Left ventricle myocardium inferior (tissue), 1 donor: ENCODE measurements at regions not wholly inside any gene's neighbourhood (a gene's known extent, or its start where the extent isn't known, plus 50 kb on each side); places are given as distances from the start of the nearest gene placed in this dataset.

ENCODE experiments used
- DNase-seq: peaks from one replicate; pipeline ENCODE4 v3.0.0-alpha.2; 2020
- H3K27ac ChIP-seq: fragments of 200-600 bp; replicated peaks from 2 replicates; pipeline ENCODE4 v1.8.0; 2021
- H3K27me3 ChIP-seq: fragments of 200-600 bp; 2 replicates; pipeline ENCODE4 v1.8.0; 2021; ENCODE audit warnings: low read depth
- H3K36me3 ChIP-seq: fragments of 200-600 bp; 2 replicates; pipeline ENCODE4 v1.8.0; 2021
- H3K4me1 ChIP-seq: fragments of 200-600 bp; 2 replicates; pipeline ENCODE4 v1.8.0; 2021
- H3K4me3 ChIP-seq: fragments of 200-600 bp; 2 replicates; pipeline ENCODE4 v1.8.0; 2021; ENCODE audit warnings: mild to moderate bottlenecking, moderate library complexity
- H3K9me3 ChIP-seq: fragments of 200-600 bp; replicated peaks from 2 replicates; pipeline ENCODE4 v1.8.0; 2021
- CTCF ChIP-seq: fragments of 200-600 bp; IDR thresholded peaks from 2 replicates; pipeline ENCODE4 v1.8.0; 2021; ENCODE audit warnings: antibody characterized with exemption, mild to moderate bottlenecking, borderline replicate concordance
- intact Hi-C: fragments of 100-400 bp; cut with micrococcal nuclease; formaldehyde crosslinking; loops from one replicate; pipeline ENCODE4 v1.11.0; 2022
- donor health status: DM: no; HTN: yes; CAD: no; lungs with severe emphysema.

GRCh38 chr1:65505547-65506300 is 85.3 kb downstream of the LEPR start:
- Histone ChIP-seq H3K36me3 (no peaks in the 10 kb centered on the region), H3K27me3 (no peaks in the 10 kb centered on the region), H3K9me3 (peaks cover 11% of the 10 kb centered on the region), H3K4me3 (no peak overlapping the region), H3K27ac (no peak overlapping the region), H3K4me1 (no peaks in the 10 kb centered on the region)
- intact Hi-C loops, result no loop called here
- TF ChIP-seq CTCF, result no peak
- DNase-seq, result no peak

GRCh38 chr1:65508051-65508450 is 87.6 kb downstream of the LEPR start:
- intact Hi-C loops, result no loop called here

DNA sequence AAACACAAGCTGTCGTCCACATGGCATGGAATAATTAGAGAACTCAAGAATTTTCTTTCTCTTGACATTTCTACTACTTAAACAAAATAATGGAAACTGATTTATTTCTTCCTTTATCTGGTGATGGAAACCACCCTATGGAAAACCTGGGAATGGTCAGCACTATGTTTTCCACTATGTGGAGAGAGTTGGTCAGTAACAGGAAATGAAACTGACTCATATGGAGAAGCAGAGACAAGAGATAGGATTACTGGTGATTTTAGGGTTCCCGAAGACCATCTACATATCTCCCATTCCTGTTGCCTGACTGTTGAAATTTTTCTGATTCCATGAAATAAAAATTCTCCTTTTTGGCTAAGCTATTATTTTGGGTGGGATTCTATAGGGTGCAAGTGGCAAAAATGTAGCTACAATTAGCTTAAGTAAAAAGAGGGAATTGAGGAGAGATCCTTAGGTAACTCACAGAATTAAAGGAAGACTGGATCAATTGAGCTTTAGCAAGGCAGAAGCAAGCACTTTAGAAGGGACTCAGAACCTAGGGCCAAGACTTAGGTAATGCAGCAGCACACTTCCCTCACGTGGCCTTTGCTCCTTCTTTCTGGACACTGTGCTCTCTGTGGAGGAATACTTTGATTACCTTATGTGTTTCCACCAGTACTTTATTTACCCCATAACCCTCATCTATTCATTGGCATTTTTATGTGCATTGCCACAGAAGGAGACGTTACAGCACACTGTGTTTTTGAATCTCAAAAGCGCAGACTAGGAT is 89.6 kb downstream of the LEPR start:
- Histone ChIP-seq H3K9me3 (peaks cover 11% of the 10 kb centered on the region), H3K4me3 (no peak overlapping the region), H3K27me3 (no peaks in the 10 kb centered on the region), H3K27ac (no peak overlapping the region), H3K36me3 (no peaks in the 10 kb centered on the region), H3K4me1 (peaks cover 11% of the 10 kb centered on the region)
- DNase-seq, result no peak
- no peak for TF ChIP-seq CTCF
- intact Hi-C loops, result no loop called here

More at GRCh38 chr1:65508051-65508450, 87.6 kb downstream of the LEPR start:
- Histone ChIP-seq H3K9me3 (peaks cover 11% of the 10 kb centered on the region), H3K4me3 (no peak overlapping the region), H3K4me1 (peaks cover 8% of the 10 kb centered on the region), H3K36me3 (no peaks in the 10 kb centered on the region), H3K27ac (no peak overlapping the region), H3K27me3 (no peaks in the 10 kb centered on the region)
- DNase-seq, result no peak
- TF ChIP-seq CTCF, result no peak

GRCh38 chr1:65510961-65511360 is 90.5 kb downstream of the LEPR start:
- Histone ChIP-seq H3K4me3 (no peak overlapping the region), H3K27me3 (no peaks in the 10 kb centered on the region), H3K9me3 (peaks cover 11% of the 10 kb centered on the region), H3K4me1 (peaks cover 11% of the 10 kb centered on the region), H3K27ac (no peak overlapping the region), H3K36me3 (no peaks in the 10 kb centered on the region)
- TF ChIP-seq CTCF, result no peak
- intact Hi-C loops, result no loop called here
- DNase-seq, result no peak

DNA sequence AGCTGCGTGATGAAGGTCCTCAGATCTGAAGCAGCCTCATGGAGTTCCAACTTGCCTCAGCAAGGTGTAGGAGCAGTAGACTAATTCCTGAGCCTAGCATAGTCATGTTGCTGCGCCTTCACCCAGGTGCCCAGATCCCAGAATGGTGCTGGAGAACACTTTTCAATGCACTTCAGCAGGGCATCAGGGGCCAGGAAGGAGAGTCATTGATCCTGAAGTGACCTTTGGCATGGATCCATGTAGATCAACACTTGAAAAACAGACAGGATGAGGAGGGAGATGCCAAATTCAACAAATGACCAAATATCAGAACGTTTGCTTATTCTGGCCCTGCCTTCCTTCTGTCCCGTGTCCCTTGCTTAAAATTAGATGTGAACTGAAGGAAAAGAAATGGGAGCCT is 91.9 kb downstream of the LEPR start:
- Histone ChIP-seq H3K4me1 (peaks cover 11% of the 10 kb centered on the region), H3K9me3 (peaks cover 11% of the 10 kb centered on the region), H3K36me3 (no peaks in the 10 kb centered on the region), H3K27me3 (no peaks in the 10 kb centered on the region), H3K4me3 (no peak overlapping the region), H3K27ac (no peak overlapping the region)
- intact Hi-C loops, result no loop called here
- no peak for TF ChIP-seq CTCF
- DNase-seq, result no peak
